Esophagus squamous epithelium (tissue), 5 donors: ENCODE measurements at regions not wholly inside any gene's neighbourhood (a gene's known extent, or its start where the extent isn't known, plus 50 kb on each side); places are given as distances from the start of the nearest gene placed in this dataset.

Source experiments
- DNase-seq: peaks from one replicate; lab custom pipeline; 2025; lab: John Stamatoyannopoulos, UW
- H3K27ac ChIP-seq, 4 donors: fragments of 200-600 bp; sonication (generic); one replicate each; pipeline ENCODE4 v1.5.1; 2016 to 2019; ENCODE audit warnings: mild to moderate bottlenecking in 1 of 4
- H3K27me3 ChIP-seq, 4 donors: fragments of 200-600 bp; sonication (generic); 1 replicate in 3 of 4; 2 replicates in 1 of 4; pipeline versions ENCODE4 v1.5.1 to v1.6.0; 2017 to 2021; ENCODE audit warnings: antibody characterized with exemption in 1 of 4
- H3K36me3 ChIP-seq, 3 donors: fragments of 200-600 bp; sonication (generic); one replicate each; pipeline ENCODE4 v1.5.1; 2016 to 2019
- H3K4me1 ChIP-seq, 3 donors: fragments of 200-600 bp; sonication (generic); one replicate each; pipeline ENCODE4 v1.5.1; 2017 to 2019
- H3K4me3 ChIP-seq, 4 donors: fragments of 200-600 bp; sonication (generic); 1 replicate in 3 of 4; 2 replicates in 1 of 4; pipeline ENCODE4 v1.5.1; 2016 to 2019; ENCODE audit warnings: mild to moderate bottlenecking in 2 of 4, moderate library complexity in 1 of 4
- H3K9me3 ChIP-seq, 3 donors: fragments of 200-600 bp; sonication (generic); one replicate each; pipeline ENCODE4 v1.5.1; 2016 to 2019
- CTCF ChIP-seq, 6 experiments: fragments of 450-650 bp in 4 of 6; fragments of 200-600 bp in 2 of 6; sonication (generic) in 2 of 6; IDR thresholded peaks; one replicate each; pipeline ENCODE4 v1.5.1; 2016 to 2019; ENCODE audit warnings: antibody characterized with exemption in 6 of 6, mild to moderate bottlenecking in 4 of 6, moderate library complexity in 4 of 6
- POLR2A ChIP-seq, 4 donors: fragments of 450-650 bp; IDR thresholded peaks; one replicate each; pipeline ENCODE4 v1.6.1; 2017; ENCODE audit warnings: antibody characterized with exemption in 4 of 4, mild to moderate bottlenecking in 4 of 4, moderate library complexity in 3 of 4
- WGBS, 2 donors: methylation state at CpG; one replicate each; pipeline ENCODE4 v1.1.5; 2018; 5-methylcytosine and 5-hydroxymethylcytosine counted together
- intact Hi-C: fragments of 100-400 bp; cut with DNase I; formaldehyde crosslinking; loops from one replicate; pipeline ENCODE4 v1.15.0; 2022
- small RNA-seq, 4 donors: library from RNA; depleted of rRNA; stranded (forward); fragments of <200 nt; gene quantifications; one replicate each; pipeline ENCODE3, GENCODE V24; 2016
- donor health status: DM: yes; HTN: yes; CAD: no.

GRCh38 chr18:33802955-33803354 is 224.9 kb downstream of the ASXL3 start:
- H3K36me3 ChIP-seq: no peaks in the 10 kb centered on the region
- no peaks in the 10 kb centered on the region for H3K27me3 ChIP-seq
- no peak overlapping the region for H3K4me3 ChIP-seq
- H3K27ac ChIP-seq: no peak overlapping the region
- no peaks in the 10 kb centered on the region for H3K9me3 ChIP-seq
- 13 to 20% methylated on average over 1 to 2 of the region's 2 CpGs for WGBS, 2 donors
- DNase-seq: no peak
- TF ChIP-seq CTCF (IDR thresholded peaks at IDR 0.05) (no peak), POLR2A (IDR thresholded peaks at IDR 0.05) (no peak)
- peaks cover 0 to 26% (median 8%) of the 10 kb centered on the region in 3 donors for H3K4me1 ChIP-seq
- intact Hi-C loops: no loop called here

Small RNAs in the stretch of these regions (small RNA-seq; reads per million reads assigned to genes)
- 0 reads per million in 4 donors for gene RF00019
